SK-N-SH treated with all-trans-retinoic acid at 6 μM for 48 hours (cell line): ENCODE measurements at regions not wholly inside any gene's neighbourhood (a gene's known extent, or its start where the extent isn't known, plus 50 kb on each side); places are given as distances from the start of the nearest gene placed in this dataset.

Experiments used
- ATAC-seq: fragments of 200-7000 bp; cut with Tn5 transposase; 3 replicates; pipeline ENCODE4 v1.9.1; 2020; ENCODE audit warnings: mild to moderate bottlenecking, moderate library complexity
- ARNTL ChIP-seq: fragments of 450-650 bp; formaldehyde crosslinking; IDR thresholded peaks from 2 replicates; pipeline ENCODE4 v1.5.0; 2020; ENCODE audit warnings: low read depth, mild to moderate bottlenecking, moderate library complexity, borderline replicate concordance
- BACH2 ChIP-seq: fragments of 250-450 bp; sonication (Bioruptor Pico); IDR thresholded peaks from 2 replicates; pipeline ENCODE4 v1.9.0; 2021; ENCODE audit warnings: mild to moderate bottlenecking, borderline replicate concordance
- CSDC2 ChIP-seq: fragments of 250-450 bp; sonication (Bioruptor Pico); IDR thresholded peaks from 2 replicates; pipeline ENCODE4 v1.5.0; 2020; ENCODE audit warnings: mild to moderate bottlenecking, moderate library complexity
- ESRRG ChIP-seq: fragments of 250-450 bp; sonication (Bioruptor Pico); IDR thresholded peaks from 2 replicates; pipeline ENCODE4 v1.6.1; 2021; ENCODE audit warnings: mild to moderate bottlenecking
- ISL1 ChIP-seq: fragments of 250-450 bp; sonication (Bioruptor Pico); IDR thresholded peaks from 2 replicates; pipeline ENCODE4 v2.1.2; 2022; ENCODE audit warnings: mild to moderate bottlenecking, moderate library complexity
- OSR1 ChIP-seq: fragments of 250-450 bp; sonication (Bioruptor Pico); IDR thresholded peaks from 2 replicates; pipeline ENCODE4 v1.8.0; 2022; ENCODE audit warnings: moderate library complexity, mild to moderate bottlenecking, inconsistent platforms
- PPARA ChIP-seq: fragments of 250-450 bp; sonication (Bioruptor Pico); IDR thresholded peaks from 2 replicates; pipeline ENCODE4 v1.5.0; 2020; ENCODE audit warnings: mild to moderate bottlenecking, borderline replicate concordance
- RARB ChIP-seq: fragments of 250-450 bp; sonication (Bioruptor Pico); IDR thresholded peaks from 2 replicates; pipeline ENCODE4 v1.8.0; 2021; ENCODE audit warnings: mild to moderate bottlenecking, moderate library complexity
- SNAI2 ChIP-seq: fragments of 250-450 bp; sonication (Bioruptor Pico); IDR thresholded peaks from 2 replicates; pipeline ENCODE4 v1.5.0; 2020; ENCODE audit warnings: mild to moderate bottlenecking, moderate library complexity
- TCF4 ChIP-seq: fragments of 250-450 bp; sonication (Bioruptor Pico); IDR thresholded peaks from 2 replicates; pipeline ENCODE4 v1.8.0; 2021; ENCODE audit warnings: mild to moderate bottlenecking, moderate library complexity, borderline replicate concordance
- TOX ChIP-seq: fragments of 250-450 bp; sonication (Bioruptor Pico); IDR thresholded peaks from 2 replicates; pipeline ENCODE4 v1.8.0; 2021; ENCODE audit warnings: mild to moderate bottlenecking, moderate library complexity, borderline replicate concordance
- ZC3H10 ChIP-seq: fragments of 250-450 bp; sonication (Bioruptor Pico); IDR thresholded peaks from 2 replicates; pipeline ENCODE4 v1.5.1; 2021; ENCODE audit warnings: mild to moderate bottlenecking, moderate library complexity
- ZFP3 ChIP-seq: fragments of 250-450 bp; sonication (Bioruptor Pico); IDR thresholded peaks from 2 replicates; pipeline ENCODE4 v1.5.0; 2020; ENCODE audit warnings: mild to moderate bottlenecking, moderate library complexity
- ZFP30 ChIP-seq: fragments of 450-650 bp; formaldehyde crosslinking; IDR thresholded peaks from 2 replicates; pipeline ENCODE4 v1.5.0; 2022; ENCODE audit warnings: mild to moderate bottlenecking, moderate library complexity
- ZNF565 ChIP-seq: fragments of 450-650 bp; formaldehyde crosslinking; conservative IDR thresholded peaks from 2 replicates; pipeline ENCODE4 v1.5.0; 2020; ENCODE audit warnings: low read depth, mild to moderate bottlenecking, moderate library complexity
- ZNF70 ChIP-seq: fragments of 450-650 bp; formaldehyde crosslinking; IDR thresholded peaks from 2 replicates; pipeline ENCODE4 v1.5.0; 2020; ENCODE audit warnings: mild to moderate bottlenecking, moderate library complexity
- ZNF8 ChIP-seq: fragments of 450-650 bp; formaldehyde crosslinking; IDR thresholded peaks from 2 replicates; pipeline ENCODE4 v1.5.0; 2020; ENCODE audit warnings: mild to moderate bottlenecking, moderate library complexity
- TF ChIP-seq, protein P1 (sequence below): fragments of 250-450 bp; sonication (Bioruptor Pico); IDR thresholded peaks from 2 replicates; pipeline ENCODE4 v1.5.1; 2021; ENCODE audit warnings: mild to moderate bottlenecking, moderate library complexity
- TF ChIP-seq, protein P2 (sequence below): fragments of 250-450 bp; sonication (Bioruptor Pico); IDR thresholded peaks from 2 replicates; pipeline ENCODE4 v1.5.1; 2020; ENCODE audit warnings: low read depth, mild to moderate bottlenecking, moderate library complexity
- TF ChIP-seq, protein P3 (sequence below): fragments of 250-450 bp; sonication (Bioruptor Pico); IDR thresholded peaks from 2 replicates; pipeline ENCODE4 v1.8.0; 2021; ENCODE audit warnings: low read depth, mild to moderate bottlenecking, moderate library complexity, borderline replicate concordance
- TF ChIP-seq, protein P4 (sequence below): fragments of 250-450 bp; sonication (Bioruptor Pico); IDR thresholded peaks from 2 replicates; pipeline ENCODE4 v1.8.0; 2020; ENCODE audit warnings: mild to moderate bottlenecking, moderate library complexity, borderline replicate concordance

DNA sequence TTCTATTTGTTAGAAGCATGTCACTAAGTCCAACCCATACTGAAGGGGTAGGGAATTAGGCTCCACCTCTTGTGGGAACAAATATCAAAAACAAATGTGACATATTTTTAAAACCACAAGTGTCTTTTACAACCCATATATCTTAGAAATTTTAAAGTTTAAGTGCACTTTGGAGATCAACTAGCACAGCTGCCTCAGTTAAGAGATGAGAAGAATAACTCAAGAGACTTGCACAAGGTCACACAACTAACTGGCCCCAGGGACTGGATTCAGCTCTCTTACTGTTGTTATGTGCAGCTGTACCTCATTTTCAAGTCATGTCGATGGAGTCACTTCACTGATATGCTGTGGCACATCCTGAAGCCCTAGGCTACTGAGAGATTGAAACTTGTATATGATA is 102.9 kb upstream of the BMP2 start (continued):
- TF ChIP-seq TCF4 (CRISPR knock-in tag) (no peak), CSDC2 (no peak), ZFP3 (CRISPR knock-in tag) (no peak), ISL1 (CRISPR knock-in tag) (no peak), BACH2 (CRISPR knock-in tag) (no peak), ZFP30 (CRISPR knock-in tag) (no peak)

DNA sequence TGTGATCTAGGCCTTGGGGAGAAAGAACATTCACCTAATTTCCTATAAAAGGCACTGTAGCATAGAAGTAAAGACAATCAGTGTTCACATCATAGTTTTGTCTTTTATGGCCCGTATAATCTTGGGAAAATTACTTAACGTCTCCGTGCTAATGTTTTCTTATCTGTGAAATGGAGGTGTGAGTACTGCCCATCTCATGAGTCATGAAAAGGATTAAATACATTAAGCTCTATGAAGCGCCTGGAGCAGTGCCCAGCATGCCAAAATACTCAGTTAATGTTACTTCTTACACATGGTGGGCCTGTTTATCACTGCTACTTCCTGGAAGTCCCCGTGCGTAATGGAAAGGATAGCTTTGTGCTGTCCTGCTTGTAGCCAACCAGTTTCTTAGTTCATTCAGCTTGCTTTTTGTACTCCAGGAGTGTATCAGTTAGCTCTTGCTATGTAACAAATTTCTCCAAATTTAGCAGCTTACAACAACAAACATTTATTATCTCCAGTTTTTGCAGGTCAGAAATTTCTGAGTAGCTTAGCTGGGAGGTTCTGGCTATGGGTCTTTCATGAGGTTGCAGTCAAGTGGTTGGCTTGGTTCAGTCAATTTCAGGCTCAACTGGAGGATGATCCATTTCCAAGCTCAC is 103.6 kb upstream of the BMP2 start:
- ATAC-seq: no peak
- TF ChIP-seq ESRRG (CRISPR knock-in tag) (no peak), OSR1 (CRISPR knock-in tag) (no peak), CSDC2 (no peak), ZNF565 (CRISPR knock-in tag) (no peak), BACH2 (CRISPR knock-in tag) (no peak), ZC3H10 (CRISPR knock-in tag) (no peak), ZNF70 (CRISPR knock-in tag) (no peak), TCF4 (CRISPR knock-in tag) (no peak)
- TF ChIP-seq, protein P1, sequence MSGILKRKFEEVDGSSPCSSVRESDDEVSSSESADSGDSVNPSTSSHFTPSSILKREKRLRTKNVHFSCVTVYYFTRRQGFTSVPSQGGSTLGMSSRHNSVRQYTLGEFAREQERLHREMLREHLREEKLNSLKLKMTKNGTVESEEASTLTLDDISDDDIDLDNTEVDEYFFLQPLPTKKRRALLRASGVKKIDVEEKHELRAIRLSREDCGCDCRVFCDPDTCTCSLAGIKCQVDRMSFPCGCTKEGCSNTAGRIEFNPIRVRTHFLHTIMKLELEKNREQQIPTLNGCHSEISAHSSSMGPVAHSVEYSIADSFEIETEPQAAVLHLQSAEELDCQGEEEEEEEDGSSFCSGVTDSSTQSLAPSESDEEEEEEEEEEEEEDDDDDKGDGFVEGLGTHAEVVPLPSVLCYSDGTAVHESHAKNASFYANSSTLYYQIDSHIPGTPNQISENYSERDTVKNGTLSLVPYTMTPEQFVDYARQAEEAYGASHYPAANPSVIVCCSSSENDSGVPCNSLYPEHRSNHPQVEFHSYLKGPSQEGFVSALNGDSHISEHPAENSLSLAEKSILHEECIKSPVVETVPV: no peak
- TF ChIP-seq, protein P2, sequence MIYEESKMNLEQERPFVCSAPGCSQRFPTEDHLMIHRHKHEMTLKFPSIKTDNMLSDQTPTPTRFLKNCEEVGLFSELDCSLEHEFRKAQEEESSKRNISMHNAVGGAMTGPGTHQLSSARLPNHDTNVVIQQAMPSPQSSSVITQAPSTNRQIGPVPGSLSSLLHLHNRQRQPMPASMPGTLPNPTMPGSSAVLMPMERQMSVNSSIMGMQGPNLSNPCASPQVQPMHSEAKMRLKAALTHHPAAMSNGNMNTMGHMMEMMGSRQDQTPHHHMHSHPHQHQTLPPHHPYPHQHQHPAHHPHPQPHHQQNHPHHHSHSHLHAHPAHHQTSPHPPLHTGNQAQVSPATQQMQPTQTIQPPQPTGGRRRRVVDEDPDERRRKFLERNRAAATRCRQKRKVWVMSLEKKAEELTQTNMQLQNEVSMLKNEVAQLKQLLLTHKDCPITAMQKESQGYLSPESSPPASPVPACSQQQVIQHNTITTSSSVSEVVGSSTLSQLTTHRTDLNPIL (CRISPR knock-in tag): no peak
- TF ChIP-seq, protein P3, sequence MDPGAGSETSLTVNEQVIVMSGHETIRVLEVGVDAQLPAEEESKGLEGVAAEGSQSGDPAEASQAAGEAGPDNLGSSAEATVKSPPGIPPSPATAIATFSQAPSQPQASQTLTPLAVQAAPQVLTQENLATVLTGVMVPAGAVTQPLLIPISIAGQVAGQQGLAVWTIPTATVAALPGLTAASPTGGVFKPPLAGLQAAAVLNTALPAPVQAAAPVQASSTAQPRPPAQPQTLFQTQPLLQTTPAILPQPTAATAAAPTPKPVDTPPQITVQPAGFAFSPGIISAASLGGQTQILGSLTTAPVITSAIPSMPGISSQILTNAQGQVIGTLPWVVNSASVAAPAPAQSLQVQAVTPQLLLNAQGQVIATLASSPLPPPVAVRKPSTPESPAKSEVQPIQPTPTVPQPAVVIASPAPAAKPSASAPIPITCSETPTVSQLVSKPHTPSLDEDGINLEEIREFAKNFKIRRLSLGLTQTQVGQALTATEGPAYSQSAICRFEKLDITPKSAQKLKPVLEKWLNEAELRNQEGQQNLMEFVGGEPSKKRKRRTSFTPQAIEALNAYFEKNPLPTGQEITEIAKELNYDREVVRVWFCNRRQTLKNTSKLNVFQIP (CRISPR knock-in tag): no peak
- TF ChIP-seq, protein P4, sequence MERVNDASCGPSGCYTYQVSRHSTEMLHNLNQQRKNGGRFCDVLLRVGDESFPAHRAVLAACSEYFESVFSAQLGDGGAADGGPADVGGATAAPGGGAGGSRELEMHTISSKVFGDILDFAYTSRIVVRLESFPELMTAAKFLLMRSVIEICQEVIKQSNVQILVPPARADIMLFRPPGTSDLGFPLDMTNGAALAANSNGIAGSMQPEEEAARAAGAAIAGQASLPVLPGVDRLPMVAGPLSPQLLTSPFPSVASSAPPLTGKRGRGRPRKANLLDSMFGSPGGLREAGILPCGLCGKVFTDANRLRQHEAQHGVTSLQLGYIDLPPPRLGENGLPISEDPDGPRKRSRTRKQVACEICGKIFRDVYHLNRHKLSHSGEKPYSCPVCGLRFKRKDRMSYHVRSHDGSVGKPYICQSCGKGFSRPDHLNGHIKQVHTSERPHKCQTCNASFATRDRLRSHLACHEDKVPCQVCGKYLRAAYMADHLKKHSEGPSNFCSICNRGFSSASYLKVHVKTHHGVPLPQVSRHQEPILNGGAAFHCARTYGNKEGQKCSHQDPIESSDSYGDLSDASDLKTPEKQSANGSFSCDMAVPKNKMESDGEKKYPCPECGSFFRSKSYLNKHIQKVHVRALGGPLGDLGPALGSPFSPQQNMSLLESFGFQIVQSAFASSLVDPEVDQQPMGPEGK (CRISPR knock-in tag): no peak

DNA sequence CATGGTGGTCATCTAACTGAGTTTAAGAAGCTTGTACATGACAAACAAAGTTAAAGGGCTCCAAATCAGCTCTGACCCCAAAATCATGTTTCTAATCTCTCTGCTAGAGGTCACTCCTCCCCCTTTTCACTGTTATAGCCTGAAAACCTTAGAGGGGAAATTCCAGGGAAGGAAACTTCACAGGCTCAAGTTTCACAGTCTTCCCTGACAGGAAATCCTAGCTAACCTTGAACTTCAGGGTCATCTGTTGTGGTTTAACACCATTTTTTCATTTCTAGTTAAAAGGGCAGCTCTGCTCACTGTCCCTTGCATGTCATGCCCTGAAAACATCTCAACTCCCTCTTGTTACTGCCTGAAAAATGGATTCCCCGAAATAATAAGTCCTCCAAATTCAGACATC is 104.4 kb upstream of the BMP2 start:
- TF ChIP-seq TOX (CRISPR knock-in tag) (no peak), ARNTL (no peak), ZNF8 (no peak), ESRRG (CRISPR knock-in tag) (no peak), TCF4 (CRISPR knock-in tag) (no peak), SNAI2 (CRISPR knock-in tag) (no peak), RARB (CRISPR knock-in tag) (no peak), ISL1 (CRISPR knock-in tag) (no peak), ZFP30 (CRISPR knock-in tag) (no peak), PPARA (no peak), ZNF70 (CRISPR knock-in tag) (no peak), BACH2 (CRISPR knock-in tag) (no peak), CSDC2 (no peak)
- TF ChIP-seq, protein P4 (CRISPR knock-in tag): no peak
- TF ChIP-seq, protein P3 (CRISPR knock-in tag): no peak
- TF ChIP-seq, protein P1: no peak
- ATAC-seq: no peak
